Neural crest cell (in vitro differentiated cells): ENCODE measurements at regions not wholly inside any gene's neighbourhood (a gene's known extent, or its start where the extent isn't known, plus 50 kb on each side); places are given as distances from the start of the nearest gene placed in this dataset.

Experiments used
- DNase-seq: peaks from one replicate; pipeline ENCODE4 v3.0.0; 2021; ENCODE audit warnings: low read depth, mixed read lengths, low spot score
- H3K27ac Mint-ChIP-seq: one replicate; pipeline ENCODE4 v1.8.0; 2021; ENCODE audit warnings: mild to moderate bottlenecking, mixed read lengths; ENCODE audit not compliant: unreplicated experiment
- H3K27me3 Mint-ChIP-seq: 2 replicates; pipeline ENCODE4 v1.8.0; 2021; ENCODE audit warnings: low read depth, mild to moderate bottlenecking, mixed read lengths
- H3K36me3 Mint-ChIP-seq: 2 replicates; pipeline ENCODE4 v1.8.0; 2021; ENCODE audit warnings: low read depth, mild to moderate bottlenecking, mixed read lengths
- H3K4me1 Mint-ChIP-seq: 2 replicates; pipeline ENCODE4 v1.8.0; 2021; ENCODE audit warnings: mixed read lengths
- H3K4me3 Mint-ChIP-seq: one replicate; pipeline ENCODE4 v1.8.0; 2021; ENCODE audit warnings: mild to moderate bottlenecking, mixed read lengths
- H3K9me3 Mint-ChIP-seq: 2 replicates; pipeline ENCODE4 v1.8.0; 2021; ENCODE audit warnings: mixed read lengths
- TF ChIP-seq, protein P1 (sequence below): fragments of 200-600 bp; sonication (generic); conservative IDR thresholded peaks from 2 replicates; pipeline ENCODE4 v1.5.0; 2021; ENCODE audit warnings: antibody characterized with exemption, mild to moderate bottlenecking

GRCh38 chr1:56002231-56002630 is 577.1 kb downstream of the PLPP3 start:
- H3K36me3 Mint-ChIP-seq, result no peaks in the 10 kb centered on the region
- H3K27ac Mint-ChIP-seq, result no peak overlapping the region
- no peak overlapping the region for H3K4me3 Mint-ChIP-seq
- H3K4me1 Mint-ChIP-seq, result no peaks in the 10 kb centered on the region
- no peaks in the 10 kb centered on the region for H3K27me3 Mint-ChIP-seq
- DNase-seq, result no peak
- peaks cover 8% of the 10 kb centered on the region for H3K9me3 Mint-ChIP-seq
- TF ChIP-seq, protein P1, sequence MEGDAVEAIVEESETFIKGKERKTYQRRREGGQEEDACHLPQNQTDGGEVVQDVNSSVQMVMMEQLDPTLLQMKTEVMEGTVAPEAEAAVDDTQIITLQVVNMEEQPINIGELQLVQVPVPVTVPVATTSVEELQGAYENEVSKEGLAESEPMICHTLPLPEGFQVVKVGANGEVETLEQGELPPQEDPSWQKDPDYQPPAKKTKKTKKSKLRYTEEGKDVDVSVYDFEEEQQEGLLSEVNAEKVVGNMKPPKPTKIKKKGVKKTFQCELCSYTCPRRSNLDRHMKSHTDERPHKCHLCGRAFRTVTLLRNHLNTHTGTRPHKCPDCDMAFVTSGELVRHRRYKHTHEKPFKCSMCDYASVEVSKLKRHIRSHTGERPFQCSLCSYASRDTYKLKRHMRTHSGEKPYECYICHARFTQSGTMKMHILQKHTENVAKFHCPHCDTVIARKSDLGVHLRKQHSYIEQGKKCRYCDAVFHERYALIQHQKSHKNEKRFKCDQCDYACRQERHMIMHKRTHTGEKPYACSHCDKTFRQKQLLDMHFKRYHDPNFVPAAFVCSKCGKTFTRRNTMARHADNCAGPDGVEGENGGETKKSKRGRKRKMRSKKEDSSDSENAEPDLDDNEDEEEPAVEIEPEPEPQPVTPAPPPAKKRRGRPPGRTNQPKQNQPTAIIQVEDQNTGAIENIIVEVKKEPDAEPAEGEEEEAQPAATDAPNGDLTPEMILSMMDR, result no peak

- Mint-ChIP-seq H3K4me3 (no peak overlapping the region), H3K4me1 (no peaks in the 10 kb centered on the region), H3K9me3 (peaks cover 8% of the 10 kb centered on the region), H3K27ac (no peak overlapping the region), H3K36me3 (no peaks in the 10 kb centered on the region), H3K27me3 (no peaks in the 10 kb centered on the region)
- TF ChIP-seq, protein P1, result no peak
- no peak for DNase-seq
Measured at GRCh38 chr1:56000424-56000823, 578.9 kb downstream of the PLPP3 start.

- H3K36me3 Mint-ChIP-seq, result no peaks in the 10 kb centered on the region
- no peak overlapping the region for H3K4me3 Mint-ChIP-seq
- TF ChIP-seq, protein P1, result no peak
- no peaks in the 10 kb centered on the region for H3K4me1 Mint-ChIP-seq
- H3K27ac Mint-ChIP-seq, result no peak overlapping the region
- DNase-seq, result no peak
- peaks cover 5% of the 10 kb centered on the region for H3K9me3 Mint-ChIP-seq
- H3K27me3 Mint-ChIP-seq, result no peaks in the 10 kb centered on the region
Measured at GRCh38 chr1:55997536-55997935, 581.8 kb downstream of the PLPP3 start.

DNA sequence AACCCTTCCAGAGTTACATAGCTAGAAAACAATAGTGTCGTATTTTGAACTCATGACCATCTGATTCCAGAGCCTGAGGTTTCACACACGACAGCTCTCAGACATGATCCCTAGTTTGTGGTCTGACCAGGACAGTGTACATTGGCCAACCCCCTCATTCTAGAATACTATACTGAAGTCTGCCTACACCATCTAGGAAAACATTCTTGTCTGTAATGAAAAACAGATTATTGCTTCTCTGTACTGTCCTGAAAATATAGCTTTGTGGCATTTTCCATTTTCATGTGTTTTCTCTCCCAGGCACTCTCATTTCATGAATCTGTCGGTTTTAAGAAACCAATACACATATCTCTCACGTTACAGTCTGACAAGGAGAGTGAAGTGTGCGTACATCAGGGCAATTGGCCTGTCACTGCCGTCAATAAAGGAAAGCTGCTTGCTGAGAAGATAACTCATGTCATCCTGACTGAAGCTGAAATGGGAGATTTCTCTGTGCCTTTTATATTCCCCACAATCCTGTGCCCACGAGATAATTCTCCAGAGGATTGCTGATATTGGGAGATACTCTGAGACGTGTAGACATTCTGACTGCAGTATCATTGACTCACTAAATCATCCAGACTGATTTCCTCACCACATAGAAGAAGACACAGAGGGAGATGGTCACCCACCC is 585.6 kb downstream of the PLPP3 start:
- no peaks in the 10 kb centered on the region for H3K27me3 Mint-ChIP-seq
- no peaks in the 10 kb centered on the region for H3K4me1 Mint-ChIP-seq
- no peak overlapping the region for H3K4me3 Mint-ChIP-seq
- DNase-seq, result no peak
- H3K9me3 Mint-ChIP-seq, result peaks cover under 1% of the 10 kb centered on the region
- TF ChIP-seq, protein P1, result no peak
- H3K36me3 Mint-ChIP-seq, result no peaks in the 10 kb centered on the region
- H3K27ac Mint-ChIP-seq, result no peak overlapping the region

DNA sequence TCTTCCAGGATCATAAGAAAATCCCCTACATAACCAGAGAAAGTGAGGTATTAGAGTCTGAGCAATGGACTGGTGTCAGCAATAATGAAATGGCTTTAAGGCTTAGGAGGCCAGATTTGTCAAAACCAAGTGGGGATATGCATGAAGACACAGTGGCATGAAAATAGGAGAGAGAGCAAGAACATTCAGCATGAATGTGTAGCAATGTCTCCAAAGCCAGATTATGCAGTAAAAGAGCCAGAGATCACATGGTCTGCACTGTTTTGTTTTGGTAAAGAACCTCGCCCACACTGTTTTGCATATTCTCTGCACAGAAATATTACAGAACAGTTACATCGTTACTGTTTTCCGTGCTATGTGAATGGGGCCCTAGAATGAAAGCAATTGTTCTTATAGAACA is 589.4 kb downstream of the PLPP3 start:
- no peak overlapping the region for H3K4me3 Mint-ChIP-seq
- H3K36me3 Mint-ChIP-seq, result no peaks in the 10 kb centered on the region

More for the DNA sequence above, 589.4 kb downstream of the PLPP3 start:
- H3K27me3 Mint-ChIP-seq, result no peaks in the 10 kb centered on the region
- TF ChIP-seq, protein P1, result no peak
- no peaks in the 10 kb centered on the region for H3K9me3 Mint-ChIP-seq
- peaks cover 5% of the 10 kb centered on the region for H3K4me1 Mint-ChIP-seq
- H3K27ac Mint-ChIP-seq, result no peak overlapping the region
- no peak for DNase-seq
